Sigmoid colon (tissue), 4 donors: ENCODE measurements at regions not wholly inside any gene's neighbourhood (a gene's known extent, or its start where the extent isn't known, plus 50 kb on each side); places are given as distances from the start of the nearest gene placed in this dataset.

Experiments
- CTCF ChIP-seq, 4 experiments: fragments of 450-650 bp in 3 of 4; fragments of 200-600 bp in 1 of 4; IDR thresholded peaks; one replicate each; pipeline ENCODE4 v1.5.1; 2016 to 2019; ENCODE audit warnings: antibody characterized with exemption in 4 of 4, mild to moderate bottlenecking in 3 of 4, moderate library complexity in 2 of 4
- EP300 ChIP-seq, 4 donors: sonication (generic); formaldehyde crosslinking; IDR thresholded peaks; one replicate each; pipeline ENCODE4 v1.6.1; 2017; ENCODE audit warnings: antibody characterized with exemption in 4 of 4
- POLR2AphosphoS5 ChIP-seq, 4 donors: sonication (generic); formaldehyde crosslinking; IDR thresholded peaks; one replicate each; pipeline ENCODE4 v1.6.1; 2017; ENCODE audit warnings: antibody characterized with exemption in 4 of 4

GRCh38 chr5:58198330-58198729, 261.6 kb downstream of the PLK2 start:
- TF ChIP-seq POLR2AphosphoS5 (IDR thresholded peaks at IDR 0.05) (no peak), CTCF (IDR thresholded peaks at IDR 0.05) (no peak), EP300 (IDR thresholded peaks at IDR 0.05) (no peak)
